HT-29 (cell line): ENCODE measurements at regions not wholly inside any gene's neighbourhood (a gene's known extent, or its start where the extent isn't known, plus 50 kb on each side); places are given as distances from the start of the nearest gene placed in this dataset.

Source experiments
- DNase-seq: peaks from one replicate; pipeline ENCODE4 v3.0.0-alpha.2; 2015; ENCODE audit warnings: low spot score

GRCh38 chr13:37934339-37935191 is 65.0 kb upstream of the TRPC4 start:
- no peak for DNase-seq

GRCh38 chr13:37929308-37929707 is 59.7 kb upstream of the TRPC4 start:
- no peak for DNase-seq

- DNase-seq, result no peak
Observed at GRCh38 chr13:37927561-37927960, 58.0 kb upstream of the TRPC4 start.

- DNase-seq, result no peak
Observed at GRCh38 chr13:37925878-37926473, 56.4 kb upstream of the TRPC4 start.

- no peak for DNase-seq
Observed at GRCh38 chr13:37923236-37923635, 53.7 kb upstream of the TRPC4 start.

GRCh38 chr13:37919329-37919880 is 49.8 kb upstream of the TRPC4 start:
- no peak for DNase-seq
